HCT116 (cell line): ENCODE measurements at regions not wholly inside any gene's neighbourhood (a gene's known extent, or its start where the extent isn't known, plus 50 kb on each side); places are given as distances from the start of the nearest gene placed in this dataset.

ENCODE experiments used
- ATAC-seq: fragments of 200-7000 bp; cut with Tn5 transposase; 2 replicates; pipeline ENCODE4 v1.9.1; 2020; ENCODE audit warnings: mild to moderate bottlenecking, moderate library complexity
- BruUV-seq: library from RNA; stranded (reverse); fragments of 400-500 nt; replicated peaks from 2 replicates; lab custom pipeline; 2021; lab: Mats Ljungman, UMichigan
- CTCF ChIA-PET: fragments of 300-600 bp; sonication (Branson Sonifier 250); formaldehyde crosslinking; loops from one replicate; lab custom pipeline; 2021; ENCODE audit warnings: antibody characterized with exemption; lab: Charles Lee
- POLR2A ChIA-PET: fragments of 300-600, 350-600 bp; sonication (Branson Sonifier 250); formaldehyde crosslinking; loops from one replicate; lab custom pipeline; 2021; ENCODE audit warnings: antibody characterized with exemption; lab: Charles Lee
- RAD21 ChIA-PET, 2 experiments: fragments of 300-600 bp; sonication (Branson Sonifier 250); formaldehyde crosslinking; loops; one replicate each; lab custom pipeline; 2023; ENCODE audit warnings: low total read pairs in 2 of 2; ENCODE audit not compliant: uncharacterized antibody in 2 of 2, unreplicated experiment in 2 of 2, low non-redundant PET in 1 of 2; lab: Charles Lee
- DNase-seq: peaks from one replicate; pipeline ENCODE4 v3.0.0-alpha.2; 2010; ENCODE audit warnings: low read depth, low spot score
- H2AFZ ChIP-seq: fragments of 200-600 bp; shearing (Covaris generic), sonication (generic); 2 replicates; pipeline ENCODE4 v1.6.1; 2017; ENCODE audit warnings: low read depth, mixed run types, mixed read lengths, antibody characterized with exemption, low read length; ENCODE audit not compliant: poor library complexity, severe bottlenecking
- H3K27ac ChIP-seq: 2 replicates; pipeline ENCODE4 v1.5.1; 2012; ENCODE audit warnings: low read depth, low read length
- H3K27me3 ChIP-seq: fragments of 200-600 bp; sonication (generic); 2 replicates; pipeline ENCODE4 v1.6.1; 2016; ENCODE audit warnings: mixed run types, low read length, mixed read lengths; ENCODE audit not compliant: insufficient read depth
- H3K36me3 ChIP-seq, 2 experiments: fragments of 200-500 bp in 1 of 2; fragments of 200-600 bp in 1 of 2; sonication (Bioruptor generic) in 1 of 2; sonication (generic) in 1 of 2; 2 replicates each; pipeline versions ENCODE4 v1.5.1 to v1.6.1; 2014 to 2016; ENCODE audit warnings: low read length in 2 of 2, inconsistent platforms in 1 of 2, mixed read lengths in 1 of 2, mixed run types in 1 of 2; ENCODE audit not compliant: insufficient read depth in 2 of 2, control insufficient read depth in 1 of 2
- H3K4me1 ChIP-seq, 2 experiments: fragments of 200-600 bp in 1 of 2; sonication (generic) in 1 of 2; 2 replicates each; pipeline versions ENCODE4 v1.5.1 to v1.6.1; 2012 to 2017; ENCODE audit warnings: low read length in 2 of 2, inconsistent platforms in 1 of 2, mild to moderate bottlenecking in 1 of 2, mixed read lengths in 1 of 2, mixed run types in 1 of 2, moderate library complexity in 1 of 2; ENCODE audit not compliant: insufficient read depth in 2 of 2, control insufficient read depth in 1 of 2
- H3K4me2 ChIP-seq: fragments of 200-600 bp; sonication (generic); 2 replicates; pipeline ENCODE4 v1.6.1; 2017; ENCODE audit warnings: mixed run types, low read length, mixed read lengths
- H3K4me3 ChIP-seq, 2 experiments: fragments of 200-600 bp in 1 of 2; sonication (generic) in 1 of 2; replicated peaks in 1 of 2; 2 replicates each; pipeline ENCODE4 v1.5.1; 2011 to 2016; ENCODE audit warnings: low read length in 2 of 2, control low read depth in 1 of 2, low read depth in 1 of 2, mild to moderate bottlenecking in 1 of 2, mixed read lengths in 1 of 2, mixed run types in 1 of 2
- H3K79me2 ChIP-seq: fragments of 200-600 bp; sonication (generic); 2 replicates; pipeline ENCODE4 v1.6.1; 2017; ENCODE audit warnings: mild to moderate bottlenecking, mixed run types, low read length, moderate library complexity, mixed read lengths; ENCODE audit not compliant: insufficient read depth
- H3K9ac ChIP-seq: fragments of 200-600 bp; sonication (generic); 2 replicates; pipeline ENCODE4 v1.6.1; 2016; ENCODE audit warnings: low read length, mixed read lengths
- H3K9me2 ChIP-seq: fragments of 200-600 bp; sonication (generic), shearing (Covaris generic); 2 replicates; pipeline ENCODE4 v1.6.1; 2017; ENCODE audit warnings: mixed run types, mild to moderate bottlenecking, moderate library complexity; ENCODE audit not compliant: insufficient read depth
- H3K9me3 ChIP-seq, 2 experiments: fragments of 200-500 bp in 1 of 2; fragments of 200-600 bp in 1 of 2; sonication (Bioruptor generic) in 1 of 2; sonication (generic) in 1 of 2; 2 replicates each; pipeline ENCODE4 v1.6.1; 2014 to 2017; ENCODE audit warnings: low read length in 2 of 2, mixed read lengths in 2 of 2, inconsistent platforms in 1 of 2, low read depth in 1 of 2, mild to moderate bottlenecking in 1 of 2, mixed run types in 1 of 2, moderate library complexity in 1 of 2; ENCODE audit not compliant: control insufficient read depth in 1 of 2, insufficient read depth in 1 of 2
- H4K20me1 ChIP-seq: fragments of 200-600 bp; sonication (generic), shearing (Covaris generic); 2 replicates; pipeline ENCODE4 v1.6.1; 2017; ENCODE audit warnings: mixed run types, mild to moderate bottlenecking, moderate library complexity; ENCODE audit not compliant: insufficient read depth
- ATF3 ChIP-seq: IDR thresholded peaks from 2 replicates; pipeline ENCODE4 v1.6.1; 2012
- CTCF ChIP-seq, 3 experiments: fragments of 200-600 bp in 1 of 3; sonication (generic) in 1 of 3; IDR thresholded peaks in 2 of 3; conservative IDR thresholded peaks in 1 of 3; 2 replicates each; pipeline ENCODE4 v1.5.1; 2012 to 2017; ENCODE audit warnings: low read depth in 2 of 3, low read length in 2 of 3, antibody characterized with exemption in 1 of 3, borderline replicate concordance in 1 of 3, control low read depth in 1 of 3, mild to moderate bottlenecking in 1 of 3, mixed read lengths in 1 of 3, mixed run types in 1 of 3, moderate library complexity in 1 of 3; ENCODE audit not compliant: insufficient read depth in 1 of 3
- EGR1 ChIP-seq: IDR thresholded peaks from 2 replicates; pipeline ENCODE4 v1.6.1; 2012; ENCODE audit warnings: low read depth
- ELF1 ChIP-seq: IDR thresholded peaks from 2 replicates; pipeline ENCODE4 v1.6.1; 2012; ENCODE audit warnings: low read depth, borderline replicate concordance
- FOSL1 ChIP-seq: IDR thresholded peaks from 2 replicates; pipeline ENCODE4 v1.6.1; 2012; ENCODE audit warnings: low read depth
- POLR2AphosphoS5 ChIP-seq: IDR thresholded peaks from 2 replicates; pipeline ENCODE4 v1.6.1; 2011; ENCODE audit warnings: mild to moderate bottlenecking, low read depth, low read length, moderate library complexity
- REST ChIP-seq: IDR thresholded peaks from 2 replicates; pipeline ENCODE4 v1.6.1; 2012; ENCODE audit warnings: low read depth
- SIN3A ChIP-seq: IDR thresholded peaks from 2 replicates; pipeline ENCODE4 v1.6.1; 2012; ENCODE audit warnings: low read depth
- YY1 ChIP-seq: IDR thresholded peaks from 2 replicates; pipeline ENCODE4 v1.6.1; 2011; ENCODE audit warnings: low read length, low read depth, moderate library complexity, mild to moderate bottlenecking; ENCODE audit not compliant: insufficient replicate concordance; ENCODE audit errors: extremely low read depth
- ZFX ChIP-seq: fragments of 450-650 bp; IDR thresholded peaks from 2 replicates; pipeline ENCODE4 v1.6.1; 2017
- ZNF274 ChIP-seq: fragments of 200-500 bp; sonication (Bioruptor generic); IDR thresholded peaks from 2 replicates; pipeline ENCODE4 v1.6.1; 2014; ENCODE audit warnings: mild to moderate bottlenecking, low read depth, low read length, inconsistent platforms
- intact Hi-C: fragments of 100-400 bp; cut with micrococcal nuclease; formaldehyde crosslinking; loops from 2 replicates; pipeline ENCODE4 v1.10.0; 2022

GRCh38 chr20:48094944-48095343, 309.7 kb upstream of the SULF2 start (continued):
- no peak for TF ChIP-seq REST
- TF ChIP-seq, all 23 proteins: peak for 0

GRCh38 chr20:48094196-48094749, 309.0 kb upstream of the SULF2 start:
- intact Hi-C loops = no loop called here
- TF ChIP-seq CTCF (IDR thresholded peaks at IDR 0.05 in 2 of 3, conservative IDR thresholded peaks at IDR 0.05 in 1 of 3; ENCODE audit: borderline replicate concordance in 1 of 3, insufficient read depth in 1 of 3, low read depth in 2 of 3, low read length in 2 of 3) (no peak), EGR1 (no peak), ATF3 (no peak), POLR2AphosphoS5 (no peak), ELF1 (no peak), SIN3A (no peak), ZNF274 (no peak), FOSL1 (no peak), YY1 (no peak), ZFX (no peak)
- Histone ChIP-seq H3K9me3 (no peaks in the 10 kb centered on the region), H3K27me3 (peaks cover 9% of the 10 kb centered on the region; the same call in 1 of the 2 replicates), H3K4me1 (no peaks in the 10 kb centered on the region; a peak in 1 of 4 replicates), H3K4me3 (no peak overlapping the region), H3K79me2 (no peaks in the 10 kb centered on the region), H3K4me2 (no peak overlapping the region), H4K20me1 (no peaks in the 10 kb centered on the region), H3K27ac (no peak overlapping the region), H3K36me3 (no peaks in the 10 kb centered on the region), H2AFZ (no peak overlapping the region), H3K9me2 (no peaks in the 10 kb centered on the region), H3K9ac (no peak overlapping the region)
- ChIA-PET POLR2A (no interaction called here), CTCF (no interaction called here), RAD21 (no interaction called here)
- no TSS peak for BruUV-seq
- no peak for ATAC-seq
- no peak for DNase-seq
